ENCODE measurements at regions not wholly inside any gene's neighbourhood (a gene's known extent, or its start where the extent isn't known, plus 50 kb on each side); places are given as distances from the start of the nearest gene placed in this dataset.

DNA sequence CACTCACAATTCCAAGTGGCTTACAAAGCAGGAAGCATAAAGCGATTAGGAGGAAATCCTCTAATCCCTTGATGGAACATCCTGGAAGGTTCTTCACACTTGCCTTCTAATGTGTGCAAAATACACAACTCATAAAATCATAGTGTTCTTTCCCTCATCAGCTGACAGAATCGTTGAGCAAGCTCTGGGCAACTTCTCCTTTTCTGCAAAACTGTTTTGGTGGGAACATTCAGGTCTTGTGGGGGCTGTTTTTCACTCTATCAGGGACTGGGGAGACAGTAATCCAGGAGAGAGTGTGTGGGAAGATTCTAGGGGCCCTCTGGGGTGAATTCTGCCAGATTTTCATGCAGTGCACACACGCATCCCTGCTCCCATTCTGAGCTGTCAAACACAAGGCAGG lies 53.2 kb downstream of the IRAG1 start:
- TF ChIP-seq POLR2AphosphoS5 (IDR thresholded peaks at IDR 0.05) (no peak), POLR2A (IDR thresholded peaks at IDR 0.05) (no peak), EP300 (IDR thresholded peaks at IDR 0.05) (no peak)
- TF ChIP-seq, protein P1, sequence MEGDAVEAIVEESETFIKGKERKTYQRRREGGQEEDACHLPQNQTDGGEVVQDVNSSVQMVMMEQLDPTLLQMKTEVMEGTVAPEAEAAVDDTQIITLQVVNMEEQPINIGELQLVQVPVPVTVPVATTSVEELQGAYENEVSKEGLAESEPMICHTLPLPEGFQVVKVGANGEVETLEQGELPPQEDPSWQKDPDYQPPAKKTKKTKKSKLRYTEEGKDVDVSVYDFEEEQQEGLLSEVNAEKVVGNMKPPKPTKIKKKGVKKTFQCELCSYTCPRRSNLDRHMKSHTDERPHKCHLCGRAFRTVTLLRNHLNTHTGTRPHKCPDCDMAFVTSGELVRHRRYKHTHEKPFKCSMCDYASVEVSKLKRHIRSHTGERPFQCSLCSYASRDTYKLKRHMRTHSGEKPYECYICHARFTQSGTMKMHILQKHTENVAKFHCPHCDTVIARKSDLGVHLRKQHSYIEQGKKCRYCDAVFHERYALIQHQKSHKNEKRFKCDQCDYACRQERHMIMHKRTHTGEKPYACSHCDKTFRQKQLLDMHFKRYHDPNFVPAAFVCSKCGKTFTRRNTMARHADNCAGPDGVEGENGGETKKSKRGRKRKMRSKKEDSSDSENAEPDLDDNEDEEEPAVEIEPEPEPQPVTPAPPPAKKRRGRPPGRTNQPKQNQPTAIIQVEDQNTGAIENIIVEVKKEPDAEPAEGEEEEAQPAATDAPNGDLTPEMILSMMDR (IDR thresholded peaks at IDR 0.05): no peak
